ENCODE measurements at regions not wholly inside any gene's neighbourhood (a gene's known extent, or its start where the extent isn't known, plus 50 kb on each side); places are given as distances from the start of the nearest gene placed in this dataset.
"Not testable (repeated sequence)": the region's sequence is repeated elsewhere in the genome, so short reads cannot be mapped to it uniquely, and the experiment has no call there.

DNA sequence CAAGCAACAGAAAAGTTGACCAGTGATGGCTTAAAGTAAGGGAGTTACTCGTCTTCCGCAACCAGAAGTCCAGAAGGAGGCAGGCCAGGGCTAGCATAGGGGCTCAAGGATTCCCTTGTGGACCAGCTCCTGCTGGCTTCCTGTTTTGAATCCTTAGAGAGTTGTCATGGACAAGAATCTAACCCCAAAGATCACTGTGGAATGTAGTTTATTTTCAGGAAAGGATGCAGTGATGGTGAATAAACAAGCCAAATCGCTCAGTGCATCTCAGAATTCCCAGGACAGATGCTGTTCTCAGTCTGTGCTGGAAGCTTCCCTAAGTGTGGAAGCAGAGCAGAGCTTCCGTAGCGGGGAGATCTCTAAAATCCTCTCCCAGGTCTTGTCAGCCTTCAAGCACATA lies 311.3 kb downstream of the C12orf75 start:
- Histone ChIP-seq H3K4me3 (ENCODE audit: low read depth, low read length) (no peak overlapping the region), H2AFZ (no peak overlapping the region), H3K27ac (no peak overlapping the region), H3K36me3 (ENCODE audit: control insufficient read depth, insufficient read depth, low read length) (no peaks in the 10 kb centered on the region), H3K4me2 (ENCODE audit: low read length) (no peak overlapping the region), H3K9ac (no peak overlapping the region), H3K79me2 (no peaks in the 10 kb centered on the region), H3K27me3 (ENCODE audit: control insufficient read depth, insufficient read depth, low read length) (no peaks in the 10 kb centered on the region), H3K4me1 (no peaks in the 10 kb centered on the region), H3K9me3 (ENCODE audit: control insufficient read depth, low read length) (no peaks in the 10 kb centered on the region)
- TF ChIP-seq, protein P1, sequence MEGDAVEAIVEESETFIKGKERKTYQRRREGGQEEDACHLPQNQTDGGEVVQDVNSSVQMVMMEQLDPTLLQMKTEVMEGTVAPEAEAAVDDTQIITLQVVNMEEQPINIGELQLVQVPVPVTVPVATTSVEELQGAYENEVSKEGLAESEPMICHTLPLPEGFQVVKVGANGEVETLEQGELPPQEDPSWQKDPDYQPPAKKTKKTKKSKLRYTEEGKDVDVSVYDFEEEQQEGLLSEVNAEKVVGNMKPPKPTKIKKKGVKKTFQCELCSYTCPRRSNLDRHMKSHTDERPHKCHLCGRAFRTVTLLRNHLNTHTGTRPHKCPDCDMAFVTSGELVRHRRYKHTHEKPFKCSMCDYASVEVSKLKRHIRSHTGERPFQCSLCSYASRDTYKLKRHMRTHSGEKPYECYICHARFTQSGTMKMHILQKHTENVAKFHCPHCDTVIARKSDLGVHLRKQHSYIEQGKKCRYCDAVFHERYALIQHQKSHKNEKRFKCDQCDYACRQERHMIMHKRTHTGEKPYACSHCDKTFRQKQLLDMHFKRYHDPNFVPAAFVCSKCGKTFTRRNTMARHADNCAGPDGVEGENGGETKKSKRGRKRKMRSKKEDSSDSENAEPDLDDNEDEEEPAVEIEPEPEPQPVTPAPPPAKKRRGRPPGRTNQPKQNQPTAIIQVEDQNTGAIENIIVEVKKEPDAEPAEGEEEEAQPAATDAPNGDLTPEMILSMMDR (IDR thresholded peaks at IDR 0.05) = no peak

DNA sequence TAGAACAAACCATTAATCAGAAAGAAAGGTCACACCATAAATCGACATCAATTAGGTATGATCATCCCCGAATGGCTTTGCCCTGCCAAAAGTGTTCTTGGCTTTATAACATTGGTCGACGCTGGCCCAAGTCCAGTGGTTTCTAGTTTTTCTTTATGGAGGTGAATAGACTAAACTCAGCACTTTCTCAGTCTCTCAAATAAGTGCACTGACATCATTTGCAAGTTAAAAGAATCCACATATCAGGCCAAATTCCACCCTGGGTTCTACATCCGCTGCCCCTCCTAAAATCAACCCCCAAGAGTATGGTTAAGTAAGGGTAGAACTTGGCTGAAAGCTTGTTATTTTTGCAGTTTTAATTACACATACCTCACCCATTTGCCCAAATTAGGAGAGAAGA lies 314.3 kb downstream of the C12orf75 start:
- Histone ChIP-seq H3K36me3 (ENCODE audit: control insufficient read depth, insufficient read depth, low read length) (no peaks in the 10 kb centered on the region), H3K27me3 (ENCODE audit: control insufficient read depth, insufficient read depth, low read length) (no peaks in the 10 kb centered on the region), H3K4me3 (ENCODE audit: low read depth, low read length) (no peak overlapping the region), H3K4me1 (no peaks in the 10 kb centered on the region), H2AFZ (no peak overlapping the region), H3K4me2 (ENCODE audit: low read length) (no peak overlapping the region), H3K9ac (no peak overlapping the region), H3K9me3 (ENCODE audit: control insufficient read depth, low read length) (no peaks in the 10 kb centered on the region), H3K79me2 (no peaks in the 10 kb centered on the region), H3K27ac (no peak overlapping the region)
- TF ChIP-seq, protein P1 (IDR thresholded peaks at IDR 0.05) = no peak

DNA sequence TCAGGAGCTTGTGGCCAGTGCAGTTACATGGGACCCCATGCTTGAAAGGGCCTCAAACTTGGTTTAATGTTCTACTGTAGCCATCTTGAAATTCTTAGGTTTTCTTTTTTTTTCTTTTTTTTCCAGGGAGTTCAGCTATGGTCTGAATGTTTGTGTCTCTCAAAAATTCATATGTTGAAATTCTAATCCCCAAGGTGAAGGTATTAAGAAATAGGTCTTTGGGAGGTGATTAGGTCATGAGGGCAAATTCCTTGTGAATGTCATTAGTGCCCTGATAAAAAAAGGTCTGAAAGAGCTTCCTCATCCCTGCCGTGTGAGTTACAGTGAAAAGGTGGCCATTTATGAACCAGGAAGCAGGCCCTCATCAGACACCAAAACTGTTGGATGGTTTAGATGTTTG lies 324.1 kb downstream of the C12orf75 start:
- H2AFZ ChIP-seq = no peak overlapping the region
- H3K9me3 ChIP-seq (ENCODE audit: control insufficient read depth, low read length) = no peaks in the 10 kb centered on the region
- no peaks in the 10 kb centered on the region for H3K27me3 ChIP-seq (ENCODE audit: control insufficient read depth, insufficient read depth, low read length)

GRCh38 chr12:105658389-105658788 lies 327.9 kb downstream of the C12orf75 start:
- Histone ChIP-seq H3K9ac (no peak overlapping the region), H3K36me3 (ENCODE audit: control insufficient read depth, insufficient read depth, low read length) (no peaks in the 10 kb centered on the region), H3K27ac (peak overlapping the region; percentile 57), H3K4me1 (no peaks in the 10 kb centered on the region), H2AFZ (no peak overlapping the region), H3K27me3 (ENCODE audit: control insufficient read depth, insufficient read depth, low read length) (no peaks in the 10 kb centered on the region), H3K4me3 (ENCODE audit: low read depth, low read length) (no peak overlapping the region), H3K4me2 (ENCODE audit: low read length) (no peak overlapping the region), H3K9me3 (ENCODE audit: control insufficient read depth, low read length) (no peaks in the 10 kb centered on the region), H3K79me2 (no peaks in the 10 kb centered on the region)
- TF ChIP-seq, protein P1 (IDR thresholded peaks at IDR 0.05) = no peak

More for the DNA sequence above, 324.1 kb downstream of the C12orf75 start:
- Histone ChIP-seq H3K4me3 (ENCODE audit: low read depth, low read length) (no peak overlapping the region), H3K9ac (no peak overlapping the region), H3K4me2 (ENCODE audit: low read length) (no peak overlapping the region), H3K27ac (no peak overlapping the region), H3K4me1 (no peaks in the 10 kb centered on the region), H3K79me2 (no peaks in the 10 kb centered on the region), H3K36me3 (ENCODE audit: control insufficient read depth, insufficient read depth, low read length) (no peaks in the 10 kb centered on the region)
- TF ChIP-seq, protein P1 (IDR thresholded peaks at IDR 0.05) = no peak

DNA sequence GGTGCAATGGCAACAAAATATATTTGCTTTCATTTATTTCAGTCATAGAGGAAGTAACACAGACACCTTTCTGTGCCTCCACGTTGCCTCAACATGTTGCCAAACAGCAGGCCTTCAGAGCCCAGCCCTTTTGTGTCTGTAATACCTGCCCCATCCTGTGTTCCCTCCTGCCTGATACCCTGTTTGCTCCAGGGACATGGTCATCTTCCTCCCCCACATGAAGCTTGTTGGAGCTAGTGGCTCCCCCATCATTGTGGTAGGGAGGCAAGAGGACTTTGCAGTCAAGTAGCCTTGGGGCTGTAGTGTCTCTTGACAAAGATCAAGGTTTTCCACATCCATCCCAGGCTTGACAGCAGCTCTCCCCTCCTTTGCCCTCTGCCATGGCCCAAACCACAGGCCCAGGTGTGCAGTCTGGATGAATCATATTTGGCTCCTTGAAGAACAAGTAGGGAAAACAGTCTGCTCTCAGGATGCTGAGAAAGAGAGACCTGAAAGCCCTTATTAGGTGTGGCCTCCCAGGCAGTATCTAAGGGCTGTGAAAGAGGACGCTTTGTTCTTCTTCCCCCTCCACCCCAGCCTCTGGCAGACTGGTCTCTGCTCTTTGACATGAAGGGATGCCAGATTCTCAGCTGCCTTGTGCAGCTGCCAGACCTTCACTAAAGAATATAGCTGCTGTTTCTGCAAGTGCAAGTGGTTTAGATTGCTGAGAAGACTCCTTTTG lies 329.0 kb downstream of the C12orf75 start:
- H3K36me3 ChIP-seq (ENCODE audit: control insufficient read depth, insufficient read depth, low read length) = no peaks in the 10 kb centered on the region
- H3K27me3 ChIP-seq (ENCODE audit: control insufficient read depth, insufficient read depth, low read length) = no peaks in the 10 kb centered on the region
- peak overlapping the region; percentile 57 for H3K27ac ChIP-seq
- H3K9me3 ChIP-seq (ENCODE audit: control insufficient read depth, low read length) = no peaks in the 10 kb centered on the region
- H3K79me2 ChIP-seq = no peaks in the 10 kb centered on the region
- peak overlapping the region; percentile 21 for H2AFZ ChIP-seq
- no peak overlapping the region for H3K4me3 ChIP-seq (ENCODE audit: low read depth, low read length)
- no peak overlapping the region for H3K4me2 ChIP-seq (ENCODE audit: low read length)
- TF ChIP-seq, protein P1 (IDR thresholded peaks at IDR 0.05) = no peak
- no peaks in the 10 kb centered on the region for H3K4me1 ChIP-seq
- no peak overlapping the region for H3K9ac ChIP-seq

DNA sequence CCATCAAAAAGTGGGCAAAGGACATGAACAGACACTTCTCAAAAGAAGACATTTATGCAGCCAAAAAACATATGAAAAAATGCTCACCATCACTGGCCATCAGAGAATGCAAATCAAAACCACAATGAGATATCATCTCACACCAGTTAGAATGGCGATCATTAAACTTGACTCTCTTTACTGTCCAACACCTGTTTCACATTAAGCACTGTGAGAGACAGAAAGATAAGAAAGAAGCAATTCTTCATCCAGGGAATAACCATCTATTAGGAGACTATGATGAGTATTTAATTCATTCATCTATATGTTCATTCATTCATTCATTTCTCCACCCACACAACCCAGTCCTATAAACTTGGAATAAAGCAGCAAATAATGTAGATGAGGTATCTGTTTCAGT lies 334.3 kb downstream of the C12orf75 start:
- H3K4me2 ChIP-seq (ENCODE audit: low read length); H3K36me3 ChIP-seq (ENCODE audit: control insufficient read depth, insufficient read depth, low read length); H3K4me3 ChIP-seq (ENCODE audit: low read depth, low read length); H3K27ac ChIP-seq; H3K79me2 ChIP-seq; H2AFZ ChIP-seq; H3K9ac ChIP-seq; H3K9me3 ChIP-seq (ENCODE audit: control insufficient read depth, low read length); H3K4me1 ChIP-seq; H3K27me3 ChIP-seq (ENCODE audit: control insufficient read depth, insufficient read depth, low read length): not testable (repeated sequence)
